OCI-LY3 (cell line): ENCODE measurements at regions not wholly inside any gene's neighbourhood (a gene's known extent, or its start where the extent isn't known, plus 50 kb on each side); places are given as distances from the start of the nearest gene placed in this dataset.
"Not testable (repeated sequence)": the region's sequence is repeated elsewhere in the genome, so short reads cannot be mapped to it uniquely, and the experiment has no call there.

Experiments
- H2AFZ ChIP-seq: fragments of 200-600, 300-600 bp; shearing (Covaris generic); 2 replicates; pipeline ENCODE4 v1.6.0; 2014; ENCODE audit warnings: antibody characterized with exemption, low read depth, low read length
- H3K27ac ChIP-seq: fragments of 200-600, 300-600 bp; sonication (generic); 2 replicates; pipeline ENCODE4 v1.5.1; 2014; ENCODE audit warnings: mild to moderate bottlenecking, low read length, moderate library complexity, mixed read lengths
- H3K27me3 ChIP-seq: fragments of 200-600, 300-600 bp; sonication (generic); 2 replicates; pipeline ENCODE4 v1.6.1; 2014; ENCODE audit warnings: low read depth, low read length, mixed read lengths
- H3K36me3 ChIP-seq: fragments of 200-600, 300-600 bp; sonication (generic); replicated peaks from 2 replicates; pipeline ENCODE3; 2014; ENCODE audit warnings: low read depth, low read length, mixed read lengths
- H3K4me1 ChIP-seq: fragments of 300-600, 200-600 bp; sonication (generic); 2 replicates; pipeline ENCODE4 v1.6.1; 2014; ENCODE audit warnings: low read length, mixed read lengths
- H3K4me2 ChIP-seq: fragments of 200-600, 300-600 bp; sonication (generic); 2 replicates; pipeline ENCODE4 v1.6.1; 2014; ENCODE audit warnings: low read length, mixed read lengths
- H3K4me3 ChIP-seq: fragments of 300-600, 200-600 bp; sonication (generic); 2 replicates; pipeline ENCODE4 v1.5.1; 2014; ENCODE audit warnings: antibody characterized with exemption, mild to moderate bottlenecking, low read length, moderate library complexity
- H3K79me2 ChIP-seq: fragments of 300-600, 200-600 bp; shearing (Covaris generic); 2 replicates; pipeline ENCODE4 v1.6.1; 2014; ENCODE audit warnings: mild to moderate bottlenecking, low read length, mixed read lengths
- H3K9ac ChIP-seq: fragments of 300-600, 200-600 bp; shearing (Covaris generic); 2 replicates; pipeline ENCODE4 v1.6.0; 2014; ENCODE audit warnings: mild to moderate bottlenecking, low read length, moderate library complexity
- H3K9me3 ChIP-seq: fragments of 200-600, 300-600 bp; shearing (Covaris generic); 2 replicates; pipeline ENCODE4 v1.6.1; 2014; ENCODE audit warnings: low read length, mixed read lengths; ENCODE audit not compliant: insufficient read depth
- H4K20me1 ChIP-seq: fragments of 200-600, 300-600 bp; sonication (generic); 2 replicates; pipeline ENCODE4 v1.6.1; 2016; ENCODE audit warnings: low read length, mixed read lengths; ENCODE audit not compliant: insufficient read depth
- EZH2phosphoT487 ChIP-seq: fragments of 200-600 bp; shearing (Covaris generic); IDR thresholded peaks from 2 replicates; pipeline ENCODE4 v1.6.1; 2018; ENCODE audit warnings: antibody characterized with exemption, mixed run types, low read depth
- TF ChIP-seq, protein P1 (sequence below): fragments of 200-600, 300-600 bp; sonication (generic); IDR thresholded peaks from 2 replicates; pipeline ENCODE4 v1.5.1; 2014; ENCODE audit warnings: antibody characterized with exemption, low read length, low read depth

DNA sequence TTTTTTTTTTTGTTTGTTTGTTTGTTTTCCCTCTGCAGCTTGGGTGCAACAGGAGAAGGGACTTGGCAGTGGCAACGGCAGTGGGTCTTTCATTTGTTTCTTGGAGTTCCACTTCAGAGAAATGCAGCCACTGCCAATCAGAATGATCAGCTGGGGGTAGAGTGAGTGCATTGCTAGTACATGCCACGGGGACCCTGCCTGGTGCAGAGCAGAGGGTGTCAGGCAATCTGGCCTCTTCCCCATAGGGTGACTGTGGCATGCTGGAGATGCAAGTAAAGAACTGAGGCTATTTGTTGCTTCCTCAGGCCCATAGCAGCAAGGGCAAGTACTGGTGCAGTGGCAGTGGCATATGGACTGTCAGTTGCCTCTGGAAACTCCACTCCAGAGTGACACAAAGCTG, 1073.6 kb upstream of the EDIL3 start:
- H4K20me1 ChIP-seq: no peaks in the 10 kb centered on the region
- H3K27ac ChIP-seq: no peak overlapping the region
- no peaks in the 10 kb centered on the region for H3K27me3 ChIP-seq
- H3K4me2 ChIP-seq: no peak overlapping the region
- no peak overlapping the region for H2AFZ ChIP-seq
- no peaks in the 10 kb centered on the region for H3K9me3 ChIP-seq
- H3K36me3 ChIP-seq: no peaks in the 10 kb centered on the region
- H3K4me3 ChIP-seq: no peak overlapping the region
- H3K79me2 ChIP-seq: no peaks in the 10 kb centered on the region
- no peak for TF ChIP-seq EZH2phosphoT487
- TF ChIP-seq, protein P1, sequence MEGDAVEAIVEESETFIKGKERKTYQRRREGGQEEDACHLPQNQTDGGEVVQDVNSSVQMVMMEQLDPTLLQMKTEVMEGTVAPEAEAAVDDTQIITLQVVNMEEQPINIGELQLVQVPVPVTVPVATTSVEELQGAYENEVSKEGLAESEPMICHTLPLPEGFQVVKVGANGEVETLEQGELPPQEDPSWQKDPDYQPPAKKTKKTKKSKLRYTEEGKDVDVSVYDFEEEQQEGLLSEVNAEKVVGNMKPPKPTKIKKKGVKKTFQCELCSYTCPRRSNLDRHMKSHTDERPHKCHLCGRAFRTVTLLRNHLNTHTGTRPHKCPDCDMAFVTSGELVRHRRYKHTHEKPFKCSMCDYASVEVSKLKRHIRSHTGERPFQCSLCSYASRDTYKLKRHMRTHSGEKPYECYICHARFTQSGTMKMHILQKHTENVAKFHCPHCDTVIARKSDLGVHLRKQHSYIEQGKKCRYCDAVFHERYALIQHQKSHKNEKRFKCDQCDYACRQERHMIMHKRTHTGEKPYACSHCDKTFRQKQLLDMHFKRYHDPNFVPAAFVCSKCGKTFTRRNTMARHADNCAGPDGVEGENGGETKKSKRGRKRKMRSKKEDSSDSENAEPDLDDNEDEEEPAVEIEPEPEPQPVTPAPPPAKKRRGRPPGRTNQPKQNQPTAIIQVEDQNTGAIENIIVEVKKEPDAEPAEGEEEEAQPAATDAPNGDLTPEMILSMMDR: no peak
- no peaks in the 10 kb centered on the region for H3K4me1 ChIP-seq
- H3K9ac ChIP-seq: no peak overlapping the region

DNA sequence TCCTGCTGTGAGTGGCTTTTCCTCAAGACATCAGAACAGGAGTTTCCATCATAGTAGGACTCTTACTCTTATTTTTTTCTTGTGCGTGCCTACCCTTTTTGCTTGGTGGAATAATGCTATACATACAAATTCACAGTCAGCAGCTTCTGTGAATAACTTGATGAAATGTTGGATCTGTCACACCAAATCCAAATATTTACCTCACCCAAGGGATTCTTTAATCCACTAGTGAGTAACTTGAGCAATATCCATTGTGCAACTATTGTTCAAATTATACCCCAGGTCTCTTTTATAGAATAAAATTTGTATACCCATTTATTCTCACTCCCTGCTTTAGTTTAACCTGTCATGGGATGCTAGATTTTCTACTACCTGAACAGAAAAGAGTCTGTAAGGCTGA, 1078.3 kb upstream of the EDIL3 start:
- Histone ChIP-seq H3K9ac (no peak overlapping the region), H3K4me3 (no peak overlapping the region), H3K9me3 (no peaks in the 10 kb centered on the region), H3K79me2 (no peaks in the 10 kb centered on the region), H4K20me1 (no peaks in the 10 kb centered on the region), H3K27me3 (no peaks in the 10 kb centered on the region), H3K4me1 (no peaks in the 10 kb centered on the region), H3K4me2 (no peak overlapping the region), H3K36me3 (no peaks in the 10 kb centered on the region), H2AFZ (no peak overlapping the region), H3K27ac (no peak overlapping the region)
- TF ChIP-seq, protein P1: no peak
- TF ChIP-seq EZH2phosphoT487: no peak

DNA sequence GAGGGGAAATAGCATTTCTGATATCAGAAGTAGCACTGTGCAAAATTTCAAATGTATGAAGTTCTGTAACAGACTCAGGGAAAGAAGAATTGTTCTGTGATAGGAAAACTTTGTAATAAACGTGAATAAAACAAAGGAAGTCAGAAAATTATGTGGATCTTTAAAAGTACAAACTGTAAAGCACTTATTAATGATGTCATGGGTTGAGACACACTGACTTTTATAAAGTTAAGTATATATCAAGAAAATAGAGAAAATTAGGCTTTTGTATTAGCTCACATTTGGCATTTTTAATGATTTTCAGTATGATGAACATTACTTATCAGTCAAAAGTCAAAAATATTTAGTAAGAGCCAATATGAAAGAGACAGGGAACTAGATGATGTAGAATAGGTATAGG, 1081.7 kb upstream of the EDIL3 start:
- H3K9me3 ChIP-seq: no peaks in the 10 kb centered on the region
- H3K4me2 ChIP-seq: no peak overlapping the region
- H4K20me1 ChIP-seq: no peaks in the 10 kb centered on the region
- H3K9ac ChIP-seq: no peak overlapping the region
- H2AFZ ChIP-seq: no peak overlapping the region
- H3K27ac ChIP-seq: no peak overlapping the region
- no peaks in the 10 kb centered on the region for H3K27me3 ChIP-seq
- H3K36me3 ChIP-seq: no peaks in the 10 kb centered on the region
- no peak overlapping the region for H3K4me3 ChIP-seq
- no peak for TF ChIP-seq EZH2phosphoT487
- TF ChIP-seq, protein P1: no peak
- no peaks in the 10 kb centered on the region for H3K79me2 ChIP-seq
- H3K4me1 ChIP-seq: no peaks in the 10 kb centered on the region

DNA sequence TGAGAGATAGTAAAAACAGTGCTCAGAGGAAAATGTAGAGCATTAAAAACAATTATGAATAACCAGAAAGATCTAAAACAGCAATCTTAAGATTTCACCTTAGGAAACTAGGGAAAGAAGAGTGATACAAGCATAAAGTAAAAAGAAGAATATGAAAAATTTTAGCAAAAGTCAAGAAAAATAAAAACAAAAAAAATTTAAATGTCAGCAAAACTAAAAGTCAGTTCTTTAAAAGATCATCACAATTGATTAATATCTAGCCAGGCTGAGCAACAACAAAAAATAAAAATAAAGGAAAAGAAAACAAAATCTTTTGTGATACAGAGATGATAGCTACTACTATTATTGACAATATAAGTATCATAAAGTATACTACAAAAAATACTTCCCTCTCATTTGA, 1088.1 kb upstream of the EDIL3 start:
- Histone ChIP-seq H4K20me1 (no peaks in the 10 kb centered on the region), H3K9me3 (no peaks in the 10 kb centered on the region), H3K4me3 (no peak overlapping the region), H3K36me3 (no peaks in the 10 kb centered on the region), H3K4me1 (no peaks in the 10 kb centered on the region), H3K27me3 (no peaks in the 10 kb centered on the region), H3K27ac (no peak overlapping the region), H3K79me2 (no peaks in the 10 kb centered on the region), H3K9ac (no peak overlapping the region), H2AFZ (no peak overlapping the region), H3K4me2 (no peak overlapping the region)
- TF ChIP-seq EZH2phosphoT487: no peak
- TF ChIP-seq, protein P1: no peak

DNA sequence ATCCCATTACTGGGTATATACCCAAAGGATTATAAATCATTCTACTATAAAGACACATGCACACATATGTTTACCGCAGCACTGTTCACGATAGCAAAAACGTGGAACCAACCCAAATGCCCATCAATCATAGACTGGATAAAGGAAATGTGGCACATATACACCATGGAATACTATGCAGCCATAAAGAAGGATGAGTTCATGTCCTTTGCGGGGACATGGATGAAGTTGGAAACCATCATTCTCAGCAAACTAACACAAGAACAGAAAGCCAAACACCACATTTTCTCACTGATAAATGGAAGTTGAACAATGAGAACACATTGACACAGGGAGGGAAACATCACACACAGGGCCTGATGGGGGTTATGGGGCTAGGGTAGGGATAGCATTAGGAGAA, 1090.5 kb upstream of the EDIL3 start:
- H2AFZ ChIP-seq, H3K4me1 ChIP-seq, H3K4me3 ChIP-seq, H3K79me2 ChIP-seq, H3K9me3 ChIP-seq, H3K27me3 ChIP-seq, H4K20me1 ChIP-seq, H3K36me3 ChIP-seq, H3K27ac ChIP-seq, H3K4me2 ChIP-seq, H3K9ac ChIP-seq: not testable (repeated sequence)
